ENCODE measurements at regions not wholly inside any gene's neighbourhood (a gene's known extent, or its start where the extent isn't known, plus 50 kb on each side); places are given as distances from the start of the nearest gene placed in this dataset.

DNA sequence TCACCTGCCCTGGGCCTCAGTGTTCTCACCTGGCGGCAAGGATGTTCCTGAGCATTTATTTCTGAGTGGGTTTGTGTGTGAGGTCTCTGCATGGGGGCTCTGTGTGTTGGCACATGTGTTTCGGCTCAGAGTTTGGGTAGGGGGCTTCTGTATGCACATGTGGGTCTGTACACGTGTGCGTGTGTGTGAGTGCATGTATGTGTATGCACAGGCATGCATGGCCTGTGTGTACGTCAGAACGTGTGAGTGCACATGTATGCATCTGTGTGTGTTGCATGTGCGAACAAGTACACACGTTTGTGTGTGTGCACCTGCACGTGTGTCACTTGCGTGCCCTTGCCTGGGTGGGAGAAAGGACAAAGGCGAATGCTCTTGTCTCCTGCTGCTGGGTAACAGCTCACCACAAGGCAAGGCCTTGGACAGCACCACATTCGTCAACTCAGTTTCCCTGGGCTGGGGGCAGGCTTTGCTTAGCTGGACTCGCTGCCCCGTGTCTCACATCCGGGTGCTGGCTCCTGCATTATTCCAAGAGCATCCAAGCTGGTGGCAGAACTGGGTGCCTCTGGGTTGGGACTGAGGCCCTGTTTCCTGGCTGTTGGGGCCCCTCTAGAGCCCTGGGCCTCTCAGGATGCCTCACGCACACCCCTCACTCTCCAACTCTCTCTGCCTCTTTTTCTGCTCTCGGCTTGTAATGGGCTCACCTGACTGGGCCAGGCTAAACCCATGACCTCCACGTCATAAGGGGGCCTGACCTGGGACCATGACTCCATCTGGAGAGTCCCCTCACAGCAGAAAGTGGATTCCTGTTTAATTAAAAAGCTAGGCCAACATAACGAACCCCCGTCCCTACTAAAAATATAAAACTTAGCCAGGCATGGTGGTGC, 153.6 kb upstream of the C14orf180 start:
- TF ChIP-seq, protein P1, sequence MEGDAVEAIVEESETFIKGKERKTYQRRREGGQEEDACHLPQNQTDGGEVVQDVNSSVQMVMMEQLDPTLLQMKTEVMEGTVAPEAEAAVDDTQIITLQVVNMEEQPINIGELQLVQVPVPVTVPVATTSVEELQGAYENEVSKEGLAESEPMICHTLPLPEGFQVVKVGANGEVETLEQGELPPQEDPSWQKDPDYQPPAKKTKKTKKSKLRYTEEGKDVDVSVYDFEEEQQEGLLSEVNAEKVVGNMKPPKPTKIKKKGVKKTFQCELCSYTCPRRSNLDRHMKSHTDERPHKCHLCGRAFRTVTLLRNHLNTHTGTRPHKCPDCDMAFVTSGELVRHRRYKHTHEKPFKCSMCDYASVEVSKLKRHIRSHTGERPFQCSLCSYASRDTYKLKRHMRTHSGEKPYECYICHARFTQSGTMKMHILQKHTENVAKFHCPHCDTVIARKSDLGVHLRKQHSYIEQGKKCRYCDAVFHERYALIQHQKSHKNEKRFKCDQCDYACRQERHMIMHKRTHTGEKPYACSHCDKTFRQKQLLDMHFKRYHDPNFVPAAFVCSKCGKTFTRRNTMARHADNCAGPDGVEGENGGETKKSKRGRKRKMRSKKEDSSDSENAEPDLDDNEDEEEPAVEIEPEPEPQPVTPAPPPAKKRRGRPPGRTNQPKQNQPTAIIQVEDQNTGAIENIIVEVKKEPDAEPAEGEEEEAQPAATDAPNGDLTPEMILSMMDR (conservative IDR thresholded peaks at IDR 0.05): no peak
- no peak for TF ChIP-seq EZH2 (IDR thresholded peaks at IDR 0.05; ENCODE audit: low read depth)
